ENCODE measurements at regions not wholly inside any gene's neighbourhood (a gene's known extent, or its start where the extent isn't known, plus 50 kb on each side); places are given as distances from the start of the nearest gene placed in this dataset.

- DNase-seq = no peak
Observed at GRCh38 chr15:79230766-79231165, 51.8 kb upstream of the ANKRD34C start.

GRCh38 chr15:79222808-79223207 lies 59.7 kb upstream of the ANKRD34C start:
- no peak for DNase-seq

GRCh38 chr15:79221696-79222095 lies 60.8 kb upstream of the ANKRD34C start:
- no peak for DNase-seq

GRCh38 chr15:79219393-79220056 lies 63.0 kb upstream of the ANKRD34C start:
- DNase-seq = no peak

GRCh38 chr15:79218588-79219200 lies 63.8 kb upstream of the ANKRD34C start:
- DNase-seq = no peak

GRCh38 chr15:79213650-79214049 lies 68.9 kb upstream of the ANKRD34C start:
- DNase-seq = no peak

GRCh38 chr15:79212589-79213157 lies 69.8 kb upstream of the ANKRD34C start:
- no peak for DNase-seq

- no peak for DNase-seq
Observed at GRCh38 chr15:79211481-79211880, 71.0 kb upstream of the ANKRD34C start.

GRCh38 chr15:79209690-79210089 lies 72.8 kb upstream of the ANKRD34C start:
- DNase-seq = no peak

GRCh38 chr15:79209116-79209515 lies 73.4 kb upstream of the ANKRD34C start:
- DNase-seq = no peak

GRCh38 chr15:79208179-79208578 lies 74.3 kb upstream of the ANKRD34C start:
- no peak for DNase-seq

- DNase-seq = no peak
Observed at GRCh38 chr15:79206940-79207339, 75.6 kb upstream of the ANKRD34C start.

- DNase-seq = no peak
Observed at GRCh38 chr15:79204886-79205675, 77.4 kb upstream of the ANKRD34C start.

- DNase-seq = no peak
Observed at GRCh38 chr15:79198461-79198860, 84.1 kb upstream of the ANKRD34C start.

- no peak for DNase-seq
Observed at GRCh38 chr15:79197285-79197684, 85.2 kb upstream of the ANKRD34C start.

GRCh38 chr15:79195802-79196201 lies 86.7 kb upstream of the ANKRD34C start:
- DNase-seq = no peak

GRCh38 chr15:79195239-79195638 lies 87.3 kb upstream of the ANKRD34C start:
- DNase-seq = no peak

- no peak for DNase-seq
Observed at GRCh38 chr15:79194386-79194785, 88.1 kb upstream of the ANKRD34C start.

GRCh38 chr15:79193549-79193948 lies 89.0 kb upstream of the ANKRD34C start:
- DNase-seq = no peak

GRCh38 chr15:79193103-79193502 lies 89.4 kb upstream of the ANKRD34C start:
- DNase-seq = no peak

GRCh38 chr15:79192462-79193036 lies 90.0 kb upstream of the ANKRD34C start:
- no peak for DNase-seq

GRCh38 chr15:79190093-79190492 lies 92.4 kb upstream of the ANKRD34C start:
- DNase-seq = no peak

GRCh38 chr15:79186616-79187015 lies 95.9 kb upstream of the ANKRD34C start:
- DNase-seq = no peak
